Neural progenitor cell (in vitro differentiated cells): ENCODE measurements at regions not wholly inside any gene's neighbourhood (a gene's known extent, or its start where the extent isn't known, plus 50 kb on each side); places are given as distances from the start of the nearest gene placed in this dataset.

Experiments used
- DNase-seq: peaks from one replicate; pipeline ENCODE4 v3.0.0-alpha.2; 2016; ENCODE audit warnings: low spot score
- H2AFZ ChIP-seq: fragments of 200-600 bp; sonication (generic); replicated peaks from 2 replicates; pipeline ENCODE4 v1.6.1; 2016; ENCODE audit warnings: antibody characterized with exemption
- H3F3A ChIP-seq: fragments of 200-600 bp; sonication (generic); 2 replicates; pipeline ENCODE4 v1.6.1; 2016; ENCODE audit warnings: antibody characterized with exemption, low read depth
- H3K27ac ChIP-seq: fragments of 200-600 bp; sonication (generic); 2 replicates; pipeline ENCODE4 v1.5.1; 2016; ENCODE audit warnings: mild to moderate bottlenecking
- H3K27me3 ChIP-seq: fragments of 200-600 bp; sonication (generic); 2 replicates; pipeline ENCODE4 v1.6.1; 2016; ENCODE audit warnings: mild to moderate bottlenecking, moderate library complexity
- H3K36me3 ChIP-seq: fragments of 200-600 bp; sonication (generic); 2 replicates; pipeline ENCODE4 v1.5.1; 2016
- H3K4me1 ChIP-seq: fragments of 200-600 bp; sonication (generic); 2 replicates; pipeline ENCODE4 v1.6.1; 2016; ENCODE audit warnings: mixed run types
- H3K4me2 ChIP-seq: fragments of 200-600 bp; sonication (generic); 2 replicates; pipeline ENCODE4 v1.6.1; 2016
- H3K4me3 ChIP-seq: fragments of 200-600 bp; sonication (generic); 2 replicates; pipeline ENCODE4 v1.5.1; 2016
- H3K79me2 ChIP-seq: fragments of 200-600 bp; sonication (generic); 2 replicates; pipeline ENCODE4 v1.6.1; 2016; ENCODE audit warnings: low read depth
- H3K9ac ChIP-seq: fragments of 200-600 bp; sonication (generic); 2 replicates; pipeline ENCODE4 v1.6.1; 2016
- H3K9me3 ChIP-seq: fragments of 200-600 bp; sonication (generic); 2 replicates; pipeline ENCODE4 v1.5.1; 2016; ENCODE audit warnings: low read depth
- H4K20me1 ChIP-seq: fragments of 200-600 bp; sonication (generic); 2 replicates; pipeline ENCODE4 v1.6.1; 2016; ENCODE audit warnings: low read depth
- H3K27ac Mint-ChIP-seq: 3 replicates; pipeline ENCODE4 v1.8.0; 2021; ENCODE audit warnings: mixed read lengths
- H3K27me3 Mint-ChIP-seq: 2 replicates; pipeline ENCODE4 v1.8.0; 2022; ENCODE audit warnings: low read depth, mild to moderate bottlenecking, inconsistent platforms, moderate library complexity, mixed read lengths; ENCODE audit not compliant: insufficient read depth
- H3K36me3 Mint-ChIP-seq: 3 replicates; pipeline ENCODE4 v1.8.0; 2021; ENCODE audit warnings: mixed read lengths
- H3K4me1 Mint-ChIP-seq: 3 replicates; pipeline ENCODE4 v1.8.0; 2021; ENCODE audit warnings: mixed read lengths
- H3K4me3 Mint-ChIP-seq: 3 replicates; pipeline ENCODE4 v1.8.0; 2021; ENCODE audit warnings: mild to moderate bottlenecking, moderate library complexity, mixed read lengths
- H3K9me3 Mint-ChIP-seq: 3 replicates; pipeline ENCODE4 v1.8.0; 2020; ENCODE audit warnings: mixed read lengths
- EZH2 ChIP-seq: fragments of 200-600 bp; sonication (generic); IDR thresholded peaks from 2 replicates; pipeline ENCODE4 v1.6.1; 2017; ENCODE audit warnings: antibody characterized with exemption, mild to moderate bottlenecking, moderate library complexity
- EZH2phosphoT487 ChIP-seq: fragments of 200-600 bp; sonication (generic); IDR thresholded peaks from 2 replicates; pipeline ENCODE4 v1.6.1; 2017; ENCODE audit warnings: antibody characterized with exemption
- TF ChIP-seq, protein P1 (sequence below): fragments of 200-600 bp; sonication (generic); IDR thresholded peaks from 2 replicates; pipeline ENCODE4 v1.5.1; 2017; ENCODE audit warnings: antibody characterized with exemption, mild to moderate bottlenecking

GRCh38 chr16:76634847-76635697, 357.9 kb downstream of the CNTNAP4 start:
- DNase-seq = no peak
- no peak overlapping the region for H2AFZ ChIP-seq
- Mint-ChIP-seq H3K4me1 (no peaks in the 10 kb centered on the region), H3K27ac (no peak overlapping the region), H3K4me3 (no peak overlapping the region), H3K9me3 (peaks cover 17% of the 10 kb centered on the region), H3K27me3 (no peaks in the 10 kb centered on the region), H3K36me3 (no peaks in the 10 kb centered on the region)
- no peaks in the 10 kb centered on the region for H3K4me1 ChIP-seq
- H3F3A ChIP-seq = no peaks in the 10 kb centered on the region
- no peak overlapping the region for H3K4me3 ChIP-seq
- no peaks in the 10 kb centered on the region for H3K79me2 ChIP-seq
- no peak overlapping the region for H3K9ac ChIP-seq
- H3K36me3 ChIP-seq = no peaks in the 10 kb centered on the region
- TF ChIP-seq EZH2phosphoT487 (no peak), EZH2 (no peak)
- TF ChIP-seq, protein P1, sequence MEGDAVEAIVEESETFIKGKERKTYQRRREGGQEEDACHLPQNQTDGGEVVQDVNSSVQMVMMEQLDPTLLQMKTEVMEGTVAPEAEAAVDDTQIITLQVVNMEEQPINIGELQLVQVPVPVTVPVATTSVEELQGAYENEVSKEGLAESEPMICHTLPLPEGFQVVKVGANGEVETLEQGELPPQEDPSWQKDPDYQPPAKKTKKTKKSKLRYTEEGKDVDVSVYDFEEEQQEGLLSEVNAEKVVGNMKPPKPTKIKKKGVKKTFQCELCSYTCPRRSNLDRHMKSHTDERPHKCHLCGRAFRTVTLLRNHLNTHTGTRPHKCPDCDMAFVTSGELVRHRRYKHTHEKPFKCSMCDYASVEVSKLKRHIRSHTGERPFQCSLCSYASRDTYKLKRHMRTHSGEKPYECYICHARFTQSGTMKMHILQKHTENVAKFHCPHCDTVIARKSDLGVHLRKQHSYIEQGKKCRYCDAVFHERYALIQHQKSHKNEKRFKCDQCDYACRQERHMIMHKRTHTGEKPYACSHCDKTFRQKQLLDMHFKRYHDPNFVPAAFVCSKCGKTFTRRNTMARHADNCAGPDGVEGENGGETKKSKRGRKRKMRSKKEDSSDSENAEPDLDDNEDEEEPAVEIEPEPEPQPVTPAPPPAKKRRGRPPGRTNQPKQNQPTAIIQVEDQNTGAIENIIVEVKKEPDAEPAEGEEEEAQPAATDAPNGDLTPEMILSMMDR = no peak
- H3K27ac ChIP-seq = no peak overlapping the region
- H4K20me1 ChIP-seq = no peaks in the 10 kb centered on the region
- H3K9me3 ChIP-seq = no peaks in the 10 kb centered on the region
- H3K27me3 ChIP-seq = no peaks in the 10 kb centered on the region
- no peak overlapping the region for H3K4me2 ChIP-seq

DNA sequence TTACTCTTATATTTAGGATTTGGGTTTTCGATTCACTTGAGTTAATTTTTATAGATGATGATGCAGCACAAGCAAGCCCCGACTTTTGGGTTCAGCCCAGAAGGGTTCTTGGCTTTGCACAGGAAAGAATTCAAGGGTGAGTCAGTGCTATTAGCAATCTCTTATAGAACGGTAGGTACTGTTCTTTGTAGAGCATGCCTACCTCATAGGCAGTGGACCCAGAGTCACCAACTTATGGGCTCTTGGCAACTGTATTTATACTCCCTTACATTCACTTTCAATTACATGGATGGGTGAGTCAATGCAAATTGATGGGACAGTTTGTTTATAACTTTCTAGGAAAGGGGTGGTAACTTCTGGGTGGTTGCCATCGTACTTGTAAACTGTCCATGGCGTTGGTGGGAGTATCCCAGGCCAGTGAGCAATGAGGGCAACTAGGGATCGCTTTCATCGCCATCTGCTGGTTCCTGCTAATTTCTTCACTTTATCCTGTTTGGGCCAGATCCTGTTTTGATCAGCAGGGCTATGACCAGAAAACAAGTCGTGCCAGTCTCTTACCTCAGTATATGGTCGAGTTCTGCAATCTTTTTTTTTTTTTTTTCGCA, 362.6 kb downstream of the CNTNAP4 start:
- no peaks in the 10 kb centered on the region for H3K27me3 Mint-ChIP-seq
- no peaks in the 10 kb centered on the region for H3K79me2 ChIP-seq

GRCh38 chr16:76650582-76650981, 373.4 kb downstream of the CNTNAP4 start:
- no peaks in the 10 kb centered on the region for H3K79me2 ChIP-seq
- no peaks in the 10 kb centered on the region for H3F3A ChIP-seq
- H3K4me1 ChIP-seq = no peaks in the 10 kb centered on the region
- no peak overlapping the region for H3K27ac ChIP-seq
- no peak overlapping the region for H3K4me2 ChIP-seq
- TF ChIP-seq EZH2phosphoT487 (no peak), EZH2 (no peak)
- TF ChIP-seq, protein P1 = no peak
- no peak overlapping the region for H3K4me3 Mint-ChIP-seq
- H3K36me3 Mint-ChIP-seq = no peaks in the 10 kb centered on the region
- no peaks in the 10 kb centered on the region for H3K9me3 Mint-ChIP-seq
- no peaks in the 10 kb centered on the region for H3K4me1 Mint-ChIP-seq
- H3K27me3 Mint-ChIP-seq = no peaks in the 10 kb centered on the region
- peaks cover 9% of the 10 kb centered on the region for H3K27me3 ChIP-seq
- H2AFZ ChIP-seq = no peak overlapping the region
- no peak overlapping the region for H3K4me3 ChIP-seq
- no peak overlapping the region for H3K27ac Mint-ChIP-seq
- H3K9me3 ChIP-seq = no peaks in the 10 kb centered on the region
- H3K9ac ChIP-seq = no peak overlapping the region
- H4K20me1 ChIP-seq = no peaks in the 10 kb centered on the region
- DNase-seq = no peak
- no peaks in the 10 kb centered on the region for H3K36me3 ChIP-seq

More for the DNA sequence above, 362.6 kb downstream of the CNTNAP4 start:
- Histone ChIP-seq H2AFZ (no peak overlapping the region), H3K9me3 (no peaks in the 10 kb centered on the region), H3F3A (no peaks in the 10 kb centered on the region), H3K27me3 (no peaks in the 10 kb centered on the region), H4K20me1 (no peaks in the 10 kb centered on the region), H3K27ac (no peak overlapping the region), H3K4me3 (no peak overlapping the region), H3K4me1 (no peaks in the 10 kb centered on the region), H3K4me2 (no peak overlapping the region), H3K36me3 (no peaks in the 10 kb centered on the region), H3K9ac (no peak overlapping the region)
- Mint-ChIP-seq H3K9me3 (no peaks in the 10 kb centered on the region), H3K27ac (no peak overlapping the region), H3K4me1 (no peaks in the 10 kb centered on the region), H3K36me3 (no peaks in the 10 kb centered on the region), H3K4me3 (no peak overlapping the region)
- TF ChIP-seq EZH2 = no peak
- TF ChIP-seq, protein P1 = peak; percentile 56
- DNase-seq = peak; percentile 58
